CD4-positive, alpha-beta T cell treated with Interferon gamma for 1 hour (primary cell): ENCODE measurements at regions not wholly inside any gene's neighbourhood (a gene's known extent, or its start where the extent isn't known, plus 50 kb on each side); places are given as distances from the start of the nearest gene placed in this dataset.
"Not testable (repeated sequence)": the region's sequence is repeated elsewhere in the genome, so short reads cannot be mapped to it uniquely, and the experiment has no call there.

Experiments used
- DNase-seq: peaks from one replicate; pipeline ENCODE4 v3.0.0-alpha.2; 2020

GRCh38 chr6:11486959-11487358 is 50.6 kb upstream of the TMEM170B start:
- DNase-seq, result no peak

- no peak for DNase-seq
These were observed 51.1 kb upstream of the TMEM170B start for GRCh38 chr6:11486486-11486885.

- DNase-seq, result no peak
These were observed 51.5 kb upstream of the TMEM170B start for GRCh38 chr6:11486051-11486450.

- no peak for DNase-seq
These were observed 52.3 kb upstream of the TMEM170B start for GRCh38 chr6:11485271-11485670.

- no peak for DNase-seq
These were observed 53.1 kb upstream of the TMEM170B start for GRCh38 chr6:11484441-11484840.

GRCh38 chr6:11482616-11483015 is 54.9 kb upstream of the TMEM170B start:
- no peak for DNase-seq

GRCh38 chr6:11480541-11480940 is 57.0 kb upstream of the TMEM170B start:
- no peak for DNase-seq

- DNase-seq, result no peak
These were observed 58.3 kb upstream of the TMEM170B start for GRCh38 chr6:11479296-11479695.

- DNase-seq, result no peak
These were observed 59.0 kb upstream of the TMEM170B start for GRCh38 chr6:11478586-11478985.

- DNase-seq, result no peak
These were observed 62.5 kb upstream of the TMEM170B start for GRCh38 chr6:11475016-11475415.

GRCh38 chr6:11473008-11473740 is 64.4 kb upstream of the TMEM170B start:
- DNase-seq, result no peak

- no peak for DNase-seq
These were observed 66.3 kb upstream of the TMEM170B start for GRCh38 chr6:11471261-11471660.

- no peak for DNase-seq
These were observed 67.9 kb upstream of the TMEM170B start for GRCh38 chr6:11469684-11470083.

- DNase-seq, result not testable (repeated sequence)
These were observed 69.3 kb upstream of the TMEM170B start for GRCh38 chr6:11468271-11468670.

- no peak for DNase-seq
These were observed 70.2 kb upstream of the TMEM170B start for GRCh38 chr6:11467364-11467763.

- no peak for DNase-seq
These were observed 74.2 kb upstream of the TMEM170B start for GRCh38 chr6:11463398-11463780.

- no peak for DNase-seq
These were observed 74.7 kb upstream of the TMEM170B start for GRCh38 chr6:11462742-11463397.

GRCh38 chr6:11460837-11461661 is 76.5 kb upstream of the TMEM170B start:
- no peak for DNase-seq

GRCh38 chr6:11460001-11460668 is 77.4 kb upstream of the TMEM170B start:
- no peak for DNase-seq

- DNase-seq, result no peak
These were observed 78.4 kb upstream of the TMEM170B start for GRCh38 chr6:11459079-11459610.

GRCh38 chr6:11458509-11458908 is 79.0 kb upstream of the TMEM170B start:
- no peak for DNase-seq

- DNase-seq, result not testable (repeated sequence)
These were observed 80.1 kb upstream of the TMEM170B start for GRCh38 chr6:11457422-11457821.

- DNase-seq, result not testable (repeated sequence)
These were observed 85.4 kb upstream of the TMEM170B start for GRCh38 chr6:11452106-11452505.
